ENCODE measurements at regions not wholly inside any gene's neighbourhood (a gene's known extent, or its start where the extent isn't known, plus 50 kb on each side); places are given as distances from the start of the nearest gene placed in this dataset.

GRCh38 chr4:175070444-175070843 lies 152.3 kb downstream of the ADAM29 start:
- ATAC-seq (no peak), DNase-seq (no peak)
- Histone ChIP-seq H3K27me3 (no peaks in the 10 kb centered on the region), H3K27ac (peak overlapping the region in 1 of 12 donors; percentile 39), H3K4me1 (peaks cover 0 to 3% (median 0%) of the 10 kb centered on the region in 12 donors), H3K4me3 (no peak overlapping the region), H3K36me3 (no peaks in the 10 kb centered on the region), H3K9me3 (peaks cover 0 to 12% (median 0%) of the 10 kb centered on the region in 12 donors)
- TF ChIP-seq, protein P1, sequence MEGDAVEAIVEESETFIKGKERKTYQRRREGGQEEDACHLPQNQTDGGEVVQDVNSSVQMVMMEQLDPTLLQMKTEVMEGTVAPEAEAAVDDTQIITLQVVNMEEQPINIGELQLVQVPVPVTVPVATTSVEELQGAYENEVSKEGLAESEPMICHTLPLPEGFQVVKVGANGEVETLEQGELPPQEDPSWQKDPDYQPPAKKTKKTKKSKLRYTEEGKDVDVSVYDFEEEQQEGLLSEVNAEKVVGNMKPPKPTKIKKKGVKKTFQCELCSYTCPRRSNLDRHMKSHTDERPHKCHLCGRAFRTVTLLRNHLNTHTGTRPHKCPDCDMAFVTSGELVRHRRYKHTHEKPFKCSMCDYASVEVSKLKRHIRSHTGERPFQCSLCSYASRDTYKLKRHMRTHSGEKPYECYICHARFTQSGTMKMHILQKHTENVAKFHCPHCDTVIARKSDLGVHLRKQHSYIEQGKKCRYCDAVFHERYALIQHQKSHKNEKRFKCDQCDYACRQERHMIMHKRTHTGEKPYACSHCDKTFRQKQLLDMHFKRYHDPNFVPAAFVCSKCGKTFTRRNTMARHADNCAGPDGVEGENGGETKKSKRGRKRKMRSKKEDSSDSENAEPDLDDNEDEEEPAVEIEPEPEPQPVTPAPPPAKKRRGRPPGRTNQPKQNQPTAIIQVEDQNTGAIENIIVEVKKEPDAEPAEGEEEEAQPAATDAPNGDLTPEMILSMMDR (IDR thresholded peaks at IDR 0.05) = no peak
- no peak for TF ChIP-seq POLR2A (IDR thresholded peaks at IDR 0.05)
- WGBS, 4 donors = 94 to 96% (median 95%) methylated on average over 3 of the region's 3 CpGs
- intact Hi-C loops (cut with DNase I) = no loop called here

- intact Hi-C loops (cut with DNase I) = no loop called here
- DNase-seq = no peak
- Histone ChIP-seq H3K4me3 (no peak overlapping the region), H3K9me3 (peaks cover 0 to 12% (median 0%) of the 10 kb centered on the region in 12 donors), H3K36me3 (no peaks in the 10 kb centered on the region), H3K4me1 (peaks cover 0 to 3% (median 0%) of the 10 kb centered on the region in 12 donors), H3K27me3 (no peaks in the 10 kb centered on the region), H3K27ac (peak overlapping the region in 2 of 12 donors; percentile 9 to 39)
- no peak for TF ChIP-seq POLR2A (IDR thresholded peaks at IDR 0.05)
- TF ChIP-seq, protein P1 (IDR thresholded peaks at IDR 0.05) = no peak
- 17 to 23% (median 20%) methylated on average over 3 of the region's 3 CpGs for WGBS, 4 donors
- no peak for ATAC-seq
Measured at GRCh38 chr4:175071123-175071522, 153.0 kb downstream of the ADAM29 start.

DNA sequence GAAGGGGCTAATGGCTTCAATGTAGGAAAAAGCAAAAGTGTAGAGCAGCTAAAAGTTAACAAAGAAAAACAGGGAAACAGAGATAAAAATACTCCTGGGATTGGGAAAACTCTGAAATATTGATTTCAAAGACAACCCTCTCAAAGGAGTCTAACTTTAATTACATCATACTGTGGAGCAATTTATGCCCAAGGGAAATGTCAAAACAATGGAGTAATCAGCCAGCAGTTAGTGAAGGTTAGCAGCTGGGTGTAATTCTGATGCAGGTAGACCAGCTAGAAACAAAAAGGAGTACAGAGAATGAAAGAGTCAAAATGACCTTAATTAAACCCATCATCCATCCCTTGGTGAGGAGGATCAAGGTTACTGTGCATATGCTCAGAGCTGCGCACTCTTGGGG lies 169.0 kb downstream of the ADAM29 start:
- Histone ChIP-seq H3K9me3 (peaks cover 0 to 4% (median 0%) of the 10 kb centered on the region in 12 donors), H3K4me1 (no peaks in the 10 kb centered on the region), H3K27ac (no peak overlapping the region), H3K36me3 (no peaks in the 10 kb centered on the region), H3K27me3 (no peaks in the 10 kb centered on the region), H3K4me3 (no peak overlapping the region)
- DNase-seq = no peak
- WGBS, 4 donors = 86 to 95% (median 89%) methylated on average over 1 of the region's 1 CpG
- TF ChIP-seq, protein P1 (IDR thresholded peaks at IDR 0.05) = no peak
- TF ChIP-seq POLR2A (IDR thresholded peaks at IDR 0.05) = no peak
- intact Hi-C loops (cut with DNase I) = no loop called here
- ATAC-seq = no peak

GRCh38 chr4:175090116-175090515 lies 172.0 kb downstream of the ADAM29 start:
- Histone ChIP-seq H3K9me3 (peaks cover 0 to 4% (median 0%) of the 10 kb centered on the region in 12 donors), H3K36me3 (no peaks in the 10 kb centered on the region), H3K27me3 (no peaks in the 10 kb centered on the region), H3K4me3 (no peak overlapping the region), H3K4me1 (no peaks in the 10 kb centered on the region), H3K27ac (no peak overlapping the region)
- WGBS, 4 donors = 59 to 73% (median 65%) methylated on average over 2 of the region's 2 CpGs
- ATAC-seq = no peak
- intact Hi-C loops (cut with DNase I) = no loop called here
- TF ChIP-seq POLR2A (IDR thresholded peaks at IDR 0.05) = no peak
- TF ChIP-seq, protein P1 (IDR thresholded peaks at IDR 0.05) = no peak
- no peak for DNase-seq
